DMS153 (cell line): ENCODE measurements at regions not wholly inside any gene's neighbourhood (a gene's known extent, or its start where the extent isn't known, plus 50 kb on each side); places are given as distances from the start of the nearest gene placed in this dataset.
"Not testable (repeated sequence)": the region's sequence is repeated elsewhere in the genome, so short reads cannot be mapped to it uniquely, and the experiment has no call there.

ENCODE experiments used
- DNase-seq: peaks from one replicate; lab custom pipeline; 2025; lab: John Stamatoyannopoulos, UW

- DNase-seq: no peak
Measured at GRCh38 chr18:47409519-47409918, 158.1 kb upstream of the SKOR2 start.

- no peak for DNase-seq
Measured at GRCh38 chr18:47407736-47408135, 156.3 kb upstream of the SKOR2 start.

DNA sequence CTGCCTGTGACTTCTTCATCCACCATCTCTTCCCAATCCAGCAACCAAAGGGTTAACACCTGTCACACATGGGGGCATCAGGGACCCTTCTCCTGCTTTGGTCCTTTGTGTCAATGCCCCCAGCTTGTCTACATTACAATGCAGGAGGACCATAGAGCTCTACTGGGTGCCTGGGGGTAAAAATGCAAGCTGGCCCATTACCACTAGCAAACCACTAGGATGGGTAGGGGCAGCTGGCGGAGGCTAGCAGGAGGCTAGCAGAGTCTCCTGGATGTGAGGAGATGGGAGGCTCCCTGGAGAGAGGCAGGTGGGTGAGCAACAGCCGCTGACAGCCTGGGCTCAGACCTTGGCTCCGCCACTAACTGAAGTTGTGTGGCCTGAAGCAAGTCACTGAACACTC lies 153.4 kb upstream of the SKOR2 start:
- no peak for DNase-seq

GRCh38 chr18:47403949-47404348 lies 152.5 kb upstream of the SKOR2 start:
- DNase-seq: no peak

- DNase-seq: no peak
Measured at GRCh38 chr18:47403317-47403716, 151.9 kb upstream of the SKOR2 start.

GRCh38 chr18:47399475-47399874 lies 148.0 kb upstream of the SKOR2 start:
- no peak for DNase-seq

- DNase-seq: no peak
Measured at GRCh38 chr18:47397671-47398319, 146.3 kb upstream of the SKOR2 start.

GRCh38 chr18:47391665-47392064 lies 140.2 kb upstream of the SKOR2 start:
- no peak for DNase-seq

DNA sequence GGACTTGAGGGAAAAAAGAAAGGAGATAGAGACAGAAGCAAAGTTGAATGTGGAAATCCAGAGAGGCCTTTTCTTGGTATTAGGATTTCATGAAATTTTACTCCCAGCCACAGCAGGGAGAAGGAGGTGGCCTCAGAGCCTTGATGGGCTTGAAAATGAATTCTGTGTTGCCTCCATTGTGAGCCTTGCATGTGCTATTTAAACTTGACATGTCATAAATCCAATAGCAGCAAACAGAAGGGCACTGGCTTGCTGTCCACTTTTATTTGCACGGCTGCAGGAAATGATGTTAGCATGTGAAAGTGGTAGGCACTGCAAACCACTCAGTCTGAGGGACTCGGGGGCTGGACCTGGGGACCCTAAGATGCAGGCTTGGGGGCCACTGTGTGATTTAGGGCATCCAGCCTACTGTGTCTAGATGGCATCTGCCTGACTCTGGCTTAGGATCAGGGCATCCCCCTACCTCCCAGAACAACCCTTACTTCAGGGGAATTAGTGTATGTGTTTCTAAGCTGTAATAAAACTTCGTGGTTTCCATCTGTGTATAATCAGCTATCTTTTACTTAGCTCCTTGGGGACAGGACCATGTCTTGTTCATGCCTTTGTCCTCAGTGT lies 139.1 kb upstream of the SKOR2 start:
- DNase-seq: no peak

- DNase-seq: no peak
Measured at GRCh38 chr18:47389210-47389609, 137.8 kb upstream of the SKOR2 start.

DNA sequence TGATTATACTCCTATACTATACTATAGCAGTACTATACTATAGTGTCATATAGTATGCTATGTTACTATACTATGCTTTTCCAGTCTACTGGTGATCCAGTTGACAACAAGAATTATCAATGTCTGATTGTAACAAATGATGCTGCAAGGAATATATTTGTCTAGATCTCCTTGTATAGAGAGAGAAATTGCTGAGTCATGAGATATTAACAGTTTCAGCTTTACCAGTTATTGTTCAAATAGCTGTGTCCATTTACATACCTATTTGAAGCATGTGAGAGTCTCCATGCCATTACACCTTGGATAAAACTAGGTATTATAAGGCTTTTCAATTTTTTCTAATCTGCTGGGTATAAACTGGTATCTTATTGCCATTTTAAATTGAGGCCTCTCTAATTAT lies 136.4 kb upstream of the SKOR2 start:
- no peak for DNase-seq

GRCh38 chr18:47383729-47384128 lies 132.3 kb upstream of the SKOR2 start:
- DNase-seq: no peak

DNA sequence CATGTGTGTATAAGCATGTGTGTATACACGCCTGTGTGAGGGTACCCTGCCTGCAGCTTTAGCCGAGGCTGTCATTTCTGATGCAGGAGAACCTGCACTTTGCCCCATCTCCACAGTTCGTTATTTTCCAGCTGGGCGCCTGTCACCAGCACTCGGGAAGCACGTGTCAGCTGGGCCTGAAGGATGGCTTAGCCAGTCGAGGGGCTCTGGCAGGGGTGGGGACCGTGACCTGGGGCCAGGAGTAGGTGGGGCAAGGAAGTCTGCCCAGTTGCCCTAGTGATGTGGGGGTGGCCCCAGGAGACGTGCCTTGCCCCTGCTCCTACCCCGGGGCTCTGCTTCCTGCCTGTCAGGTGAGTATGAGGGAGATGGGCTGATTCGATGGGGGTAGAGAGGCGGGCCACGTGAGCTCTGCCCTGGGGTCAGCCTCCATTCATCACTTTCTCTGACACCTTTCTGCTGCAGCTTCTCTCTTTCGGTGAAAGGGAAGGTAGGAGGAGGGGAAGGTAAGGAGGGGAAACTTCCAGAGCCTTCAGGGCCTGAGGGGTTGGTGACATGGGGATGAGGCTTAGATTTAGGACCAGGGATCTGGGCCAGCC lies 130.6 kb upstream of the SKOR2 start:
- DNase-seq: no peak

GRCh38 chr18:47380153-47380552 lies 128.7 kb upstream of the SKOR2 start:
- no peak for DNase-seq

DNA sequence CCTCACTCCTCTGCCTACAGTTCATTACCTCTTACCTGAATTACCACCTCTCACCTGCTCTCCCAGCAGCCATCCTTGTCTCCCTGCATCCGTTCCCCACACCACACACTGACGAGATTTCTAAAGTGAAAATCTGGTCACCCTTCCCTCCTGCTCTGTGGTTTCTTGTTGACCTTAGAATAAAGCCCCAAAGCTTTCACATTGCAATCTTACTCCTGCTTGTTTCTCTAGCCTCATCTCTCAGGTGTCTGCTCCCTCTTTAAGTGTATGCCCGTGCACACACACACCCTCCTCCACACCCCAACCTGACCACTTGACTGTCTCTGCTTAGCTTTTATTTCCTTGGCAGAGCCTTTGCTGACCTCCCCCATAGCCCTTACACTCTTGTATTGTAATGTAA lies 122.0 kb upstream of the SKOR2 start:
- DNase-seq: no peak

- no peak for DNase-seq
Measured at GRCh38 chr18:47370052-47370451, 118.6 kb upstream of the SKOR2 start.

- not testable (repeated sequence) for DNase-seq
Measured at GRCh38 chr18:47354061-47354460, 102.6 kb upstream of the SKOR2 start.

- DNase-seq: no peak
Measured at GRCh38 chr18:47346016-47346415, 94.6 kb upstream of the SKOR2 start.

- no peak for DNase-seq
Measured at GRCh38 chr18:47345291-47345690, 93.8 kb upstream of the SKOR2 start.

DNA sequence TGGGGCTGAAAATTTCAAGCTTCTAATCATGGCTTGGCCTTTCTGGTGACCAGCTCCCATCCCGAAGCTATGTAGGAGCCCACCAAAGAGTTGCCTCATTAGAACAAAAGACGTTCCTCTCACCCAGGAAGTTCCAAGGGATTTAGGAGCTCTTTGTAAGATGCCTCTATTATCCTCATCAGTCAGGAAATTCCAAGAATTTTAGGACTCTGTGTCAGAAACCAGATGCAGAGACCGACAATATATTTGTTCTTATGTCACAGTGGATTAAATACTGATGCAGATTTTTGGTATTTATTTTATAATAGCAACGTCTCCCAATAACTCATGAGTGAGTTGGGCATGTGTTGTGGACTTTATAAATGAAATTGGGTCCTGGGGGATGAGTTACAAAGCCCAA lies 91.8 kb upstream of the SKOR2 start:
- no peak for DNase-seq

GRCh38 chr18:47342566-47342965 lies 91.1 kb upstream of the SKOR2 start:
- DNase-seq: no peak

- DNase-seq: no peak
Measured at GRCh38 chr18:47341678-47342077, 90.2 kb upstream of the SKOR2 start.

DNA sequence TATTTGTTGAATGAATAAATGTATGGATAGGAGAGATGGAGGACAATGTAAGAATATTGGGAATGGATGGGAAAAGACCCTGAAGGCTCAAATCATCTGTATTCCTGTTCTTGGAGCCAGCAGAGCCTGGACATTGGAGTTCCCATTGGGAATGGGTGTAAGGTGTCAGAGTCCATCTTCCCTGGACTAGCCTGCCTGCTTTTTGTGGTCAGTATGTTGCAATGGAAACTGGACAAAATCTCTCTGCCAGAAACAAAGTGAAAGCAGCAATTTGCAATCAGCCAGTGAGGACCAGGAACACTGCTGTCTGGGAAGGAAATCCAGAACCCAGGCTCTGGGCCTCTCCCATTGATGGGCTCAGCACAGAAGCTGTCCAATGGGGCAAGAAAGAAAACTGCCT lies 83.5 kb upstream of the SKOR2 start:
- no peak for DNase-seq
